Ovary (tissue), 7 donors: ENCODE measurements at regions not wholly inside any gene's neighbourhood (a gene's known extent, or its start where the extent isn't known, plus 50 kb on each side); places are given as distances from the start of the nearest gene placed in this dataset.

Source experiments
- DNase-seq, 5 donors: peaks; one replicate each; pipeline ENCODE4 v3.0.0-alpha.2; 2019 to 2020
- H3K27ac ChIP-seq, 2 donors: fragments of 200-600 bp; one replicate each; pipeline versions ENCODE4 v1.5.1 to v1.8.0; 2019 to 2022
- H3K27me3 ChIP-seq: fragments of 200-600 bp; one replicate; pipeline ENCODE4 v1.8.0; 2022
- H3K36me3 ChIP-seq: fragments of 200-600 bp; sonication (generic); one replicate; pipeline ENCODE4 v1.5.1; 2019
- H3K4me1 ChIP-seq: one replicate; pipeline ENCODE4 v1.8.1; 2013; ENCODE audit warnings: mild to moderate bottlenecking, moderate library complexity; ENCODE audit not compliant: insufficient read depth
- H3K4me3 ChIP-seq: fragments of 200-600 bp; sonication (generic); one replicate; pipeline ENCODE4 v1.5.1; 2017
- H3K9me3 ChIP-seq, 2 donors: fragments of 200-600 bp in 1 of 2; sonication (generic) in 1 of 2; one replicate each; pipeline versions ENCODE4 v1.5.1 to v1.8.1; 2013 to 2019; ENCODE audit warnings: mild to moderate bottlenecking in 1 of 2, moderate library complexity in 1 of 2
- EP300 ChIP-seq: sonication (generic); formaldehyde crosslinking; IDR thresholded peaks from one replicate; pipeline ENCODE4 v1.6.1; 2017; ENCODE audit warnings: antibody characterized with exemption
- POLR2A ChIP-seq: fragments of 450-650 bp; IDR thresholded peaks from one replicate; pipeline ENCODE4 v1.6.1; 2017; ENCODE audit warnings: antibody characterized with exemption, mild to moderate bottlenecking, moderate library complexity
- WGBS, 3 donors: extraction: QIAGEN DNeasy Blood & Tissue Kit in 1 of 3; methylation state at CpG; one replicate each; pipeline versions ENCODE4 v1.1.5 to v1.1.7; 2013 to 2017; 5-methylcytosine and 5-hydroxymethylcytosine counted together
- intact Hi-C, 4 donors: fragments of 100-400 bp; cut with DNase I; formaldehyde crosslinking; loops; one replicate each; pipeline versions ENCODE4 v1.11.0 to v1.15.1; 2022 to 2023
- TF ChIP-seq, protein P1 (sequence below), 3 donors: fragments of 450-650 bp in 2 of 3; fragments of 200-600 bp in 1 of 3; IDR thresholded peaks; one replicate each; pipeline versions ENCODE4 v1.5.1 to v1.8.0; 2016 to 2022; ENCODE audit warnings: antibody characterized with exemption in 3 of 3, mild to moderate bottlenecking in 1 of 3
- donor health status: DM: no; HTN: no; CAD: no; lungs with moderate emphysema.
- donor health status: DM: no; HTN: no; CAD: no.
- donor health status: Bipolar disorder and iron deficiency.
- donor health status: DM: no; HTN: no; CAD: no.
- donor health status: DM: yes; HTN: yes; CAD: no.

DNA sequence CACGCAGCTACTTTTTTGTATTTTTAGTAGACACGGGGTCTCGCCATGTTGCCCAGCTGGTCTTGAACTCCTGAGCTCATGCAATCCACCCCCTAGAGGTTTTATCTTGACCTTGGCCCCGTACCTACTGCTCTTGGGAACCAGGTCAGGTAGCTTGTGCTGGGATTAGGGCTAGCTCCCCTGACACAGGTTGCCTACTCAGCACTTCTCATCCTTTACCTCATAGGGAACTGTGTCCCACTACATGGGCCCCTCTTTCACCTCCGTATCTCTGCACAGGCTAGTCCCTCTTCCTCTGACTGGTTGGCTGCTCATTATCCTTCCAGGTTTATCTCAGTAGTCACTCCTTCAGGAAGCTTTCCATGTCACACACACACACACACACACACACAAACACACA, 58.0 kb upstream of the ITPRID1 start:
- Histone ChIP-seq H3K9me3 (no peaks in the 10 kb centered on the region), H3K4me3 (no peak overlapping the region), H3K4me1 (no peaks in the 10 kb centered on the region), H3K27ac (no peak overlapping the region), H3K27me3 (no peaks in the 10 kb centered on the region), H3K36me3 (no peaks in the 10 kb centered on the region)
- intact Hi-C loops = no loop called here
- WGBS, 3 donors = 80 to 88% (median 86%) methylated on average over 5 of the region's 5 CpGs
- TF ChIP-seq POLR2A = no peak
- TF ChIP-seq EP300 = no peak
- TF ChIP-seq, protein P1, sequence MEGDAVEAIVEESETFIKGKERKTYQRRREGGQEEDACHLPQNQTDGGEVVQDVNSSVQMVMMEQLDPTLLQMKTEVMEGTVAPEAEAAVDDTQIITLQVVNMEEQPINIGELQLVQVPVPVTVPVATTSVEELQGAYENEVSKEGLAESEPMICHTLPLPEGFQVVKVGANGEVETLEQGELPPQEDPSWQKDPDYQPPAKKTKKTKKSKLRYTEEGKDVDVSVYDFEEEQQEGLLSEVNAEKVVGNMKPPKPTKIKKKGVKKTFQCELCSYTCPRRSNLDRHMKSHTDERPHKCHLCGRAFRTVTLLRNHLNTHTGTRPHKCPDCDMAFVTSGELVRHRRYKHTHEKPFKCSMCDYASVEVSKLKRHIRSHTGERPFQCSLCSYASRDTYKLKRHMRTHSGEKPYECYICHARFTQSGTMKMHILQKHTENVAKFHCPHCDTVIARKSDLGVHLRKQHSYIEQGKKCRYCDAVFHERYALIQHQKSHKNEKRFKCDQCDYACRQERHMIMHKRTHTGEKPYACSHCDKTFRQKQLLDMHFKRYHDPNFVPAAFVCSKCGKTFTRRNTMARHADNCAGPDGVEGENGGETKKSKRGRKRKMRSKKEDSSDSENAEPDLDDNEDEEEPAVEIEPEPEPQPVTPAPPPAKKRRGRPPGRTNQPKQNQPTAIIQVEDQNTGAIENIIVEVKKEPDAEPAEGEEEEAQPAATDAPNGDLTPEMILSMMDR (IDR thresholded peaks at IDR 0.05) = no peak
- DNase-seq = no peak

DNA sequence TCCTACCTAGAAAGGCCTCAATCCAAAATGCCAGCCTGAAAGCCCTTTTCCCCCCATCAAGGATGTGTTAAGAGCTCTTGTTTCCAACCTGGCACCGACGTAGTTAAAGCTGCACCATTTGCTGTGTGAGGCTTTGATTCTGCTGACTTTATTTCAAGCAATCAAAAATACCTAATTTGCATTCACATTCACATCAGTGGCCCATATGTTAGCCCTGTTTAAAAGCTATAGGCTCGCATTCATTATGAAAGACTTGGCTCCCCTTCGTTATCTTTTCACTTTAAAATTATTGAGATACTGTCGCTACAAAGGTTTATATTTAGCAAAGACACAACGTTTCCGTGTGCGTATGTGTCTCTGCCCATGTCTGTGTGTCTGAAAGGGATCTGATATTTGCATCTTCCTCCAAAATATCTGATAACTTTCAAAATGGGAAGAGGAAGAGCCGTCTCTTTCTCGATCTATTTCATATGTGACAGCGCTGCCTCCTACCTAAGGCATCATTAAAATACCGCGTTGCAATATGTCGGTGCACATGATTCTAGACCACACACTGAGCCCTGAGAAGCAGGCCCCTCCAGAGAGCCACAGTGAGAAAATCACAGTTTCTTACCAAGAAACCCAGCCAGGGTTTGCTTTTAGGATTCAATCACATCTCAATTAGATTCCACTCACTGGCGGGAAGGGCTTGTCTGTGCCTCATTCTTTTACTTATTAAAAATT, 57.1 kb upstream of the ITPRID1 start:
- Histone ChIP-seq H3K4me1 (no peaks in the 10 kb centered on the region), H3K9me3 (no peaks in the 10 kb centered on the region), H3K4me3 (no peak overlapping the region), H3K27me3 (no peaks in the 10 kb centered on the region), H3K36me3 (no peaks in the 10 kb centered on the region), H3K27ac (no peak overlapping the region)
- DNase-seq = no peak
- TF ChIP-seq EP300 = no peak
- no peak for TF ChIP-seq POLR2A
- TF ChIP-seq, protein P1 (IDR thresholded peaks at IDR 0.05) = no peak
- WGBS, 3 donors = 52 to 65% (median 63%) methylated on average over 15 of the region's 15 CpGs
- intact Hi-C loops = no loop called here

DNA sequence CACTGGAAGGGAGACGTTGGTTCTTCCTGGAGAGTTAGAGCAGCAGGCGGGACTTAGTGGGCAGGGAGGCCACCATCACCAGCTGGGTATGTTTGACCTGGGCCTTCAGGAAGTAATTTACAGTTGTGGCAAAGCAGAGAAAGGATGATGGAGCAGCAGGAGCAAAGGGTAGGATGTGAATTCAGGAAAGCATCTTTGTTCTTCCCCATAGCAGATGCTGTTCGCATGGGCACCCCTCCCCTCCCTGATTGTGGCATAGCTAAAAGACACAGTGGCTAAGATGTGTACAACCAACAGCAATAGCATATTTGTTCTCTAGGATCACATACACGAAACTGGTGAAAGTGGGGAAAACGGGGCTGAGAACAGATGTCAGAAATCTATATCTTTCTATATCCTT, 56.3 kb upstream of the ITPRID1 start:
- no peaks in the 10 kb centered on the region for H3K27me3 ChIP-seq
- intact Hi-C loops = no loop called here
- H3K36me3 ChIP-seq = no peaks in the 10 kb centered on the region
- TF ChIP-seq EP300 (no peak), POLR2A (no peak)
- TF ChIP-seq, protein P1 (IDR thresholded peaks at IDR 0.05) = no peak
- WGBS, 3 donors = 61 to 69% (median 69%) methylated on average over 5 of the region's 5 CpGs
- no peak overlapping the region for H3K27ac ChIP-seq
- no peak for DNase-seq
- H3K9me3 ChIP-seq = no peaks in the 10 kb centered on the region
- H3K4me3 ChIP-seq = no peak overlapping the region
- H3K4me1 ChIP-seq = no peaks in the 10 kb centered on the region

DNA sequence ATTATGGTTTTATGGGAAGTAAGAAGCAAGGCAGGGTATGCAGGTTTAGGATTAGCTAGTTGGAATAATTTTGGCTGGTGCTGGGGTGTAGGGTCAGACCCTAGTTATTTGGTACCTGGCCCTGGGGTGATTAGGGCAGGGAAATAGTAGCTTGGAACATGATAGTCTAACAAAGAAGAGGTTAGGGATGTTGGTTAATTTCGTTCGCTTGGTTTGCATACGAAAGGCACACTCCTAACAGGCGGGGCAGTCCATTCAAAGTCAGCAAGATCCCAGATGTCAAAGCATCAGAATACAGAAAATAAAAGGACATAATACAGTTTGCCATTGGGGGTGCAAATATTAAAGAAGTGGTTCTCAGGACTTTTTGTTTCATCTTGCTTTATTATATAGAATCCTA, 55.7 kb upstream of the ITPRID1 start:
- Histone ChIP-seq H3K9me3 (no peaks in the 10 kb centered on the region), H3K36me3 (no peaks in the 10 kb centered on the region), H3K27me3 (no peaks in the 10 kb centered on the region), H3K27ac (no peak overlapping the region), H3K4me3 (no peak overlapping the region), H3K4me1 (no peaks in the 10 kb centered on the region)
- TF ChIP-seq EP300 (no peak), POLR2A (no peak)
- TF ChIP-seq, protein P1 (IDR thresholded peaks at IDR 0.05) = no peak
- DNase-seq = no peak
- intact Hi-C loops = no loop called here
- WGBS, 3 donors = 79 to 87% (median 82%) methylated on average over 4 of the region's 4 CpGs
